Superior temporal gyrus (tissue), 1 donor: ENCODE measurements at regions not wholly inside any gene's neighbourhood (a gene's known extent, or its start where the extent isn't known, plus 50 kb on each side); places are given as distances from the start of the nearest gene placed in this dataset.
"Not testable (repeated sequence)": the region's sequence is repeated elsewhere in the genome, so short reads cannot be mapped to it uniquely, and the experiment has no call there.

Source experiments
- DNase-seq: peaks from one replicate; pipeline ENCODE4 v3.0.0-alpha.2; 2016; ENCODE audit errors: extremely low spot score

- DNase-seq = not testable (repeated sequence)
Measured at GRCh38 chr16:29219562-29219961, 186.9 kb downstream of the NPIPB11 start.

DNA sequence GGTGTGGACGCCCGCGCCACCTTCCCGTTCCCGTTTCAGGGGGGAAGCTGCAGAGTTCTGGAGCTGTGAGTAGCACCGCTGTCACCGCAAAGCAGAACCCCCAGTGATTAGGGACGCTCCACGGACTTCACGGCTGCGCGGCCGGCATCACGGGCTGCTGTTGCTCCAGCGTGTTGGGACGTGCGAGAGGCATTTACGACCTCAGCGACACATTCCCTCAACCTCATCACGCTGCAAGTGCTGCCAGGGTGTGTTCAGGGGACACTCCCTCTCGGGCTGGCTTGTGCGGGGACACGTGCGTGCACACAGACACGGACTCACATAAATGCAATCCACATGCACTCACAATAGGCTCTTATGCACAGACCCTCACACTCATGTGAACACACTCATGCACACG, 187.9 kb downstream of the NPIPB11 start:
- DNase-seq = not testable (repeated sequence)

DNA sequence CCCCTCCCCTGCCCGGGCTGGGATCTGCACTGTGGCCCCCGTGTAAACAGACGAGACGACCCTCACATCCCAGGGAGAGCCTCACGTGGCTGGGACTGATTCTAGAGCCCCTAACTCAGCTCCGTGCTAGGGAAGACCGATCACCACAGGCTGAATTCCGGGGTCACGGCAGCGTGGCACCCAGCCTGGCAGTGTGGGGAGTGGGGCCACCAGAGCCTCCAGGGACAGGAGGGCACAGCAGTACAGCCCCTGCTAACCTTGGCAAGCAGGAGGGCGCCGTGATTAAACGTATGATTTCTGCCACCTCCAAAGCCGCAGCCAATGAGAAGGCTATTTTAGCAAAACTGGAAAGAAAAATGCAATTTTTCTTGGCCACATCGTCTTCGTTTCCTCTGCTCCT, 188.3 kb downstream of the NPIPB11 start:
- not testable (repeated sequence) for DNase-seq

DNA sequence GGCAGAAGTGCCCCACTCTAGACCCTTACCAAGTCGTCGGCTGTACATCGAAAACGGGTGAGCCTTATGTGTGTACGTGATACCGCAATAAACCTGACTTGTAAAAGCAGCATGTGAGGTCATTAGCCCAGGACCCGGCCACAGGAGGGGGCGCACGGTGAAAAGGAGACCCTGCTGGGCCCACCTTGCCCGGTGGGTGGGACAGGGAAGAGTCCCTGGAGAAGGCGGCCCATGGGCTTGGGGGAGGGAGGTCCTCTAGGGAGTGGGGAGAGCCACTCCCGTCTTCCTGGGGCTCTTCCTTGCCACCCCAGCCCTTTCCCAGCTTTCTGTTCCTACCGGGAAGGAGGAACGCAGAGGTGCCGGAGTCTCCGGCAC, 188.8 kb downstream of the NPIPB11 start:
- not testable (repeated sequence) for DNase-seq

DNA sequence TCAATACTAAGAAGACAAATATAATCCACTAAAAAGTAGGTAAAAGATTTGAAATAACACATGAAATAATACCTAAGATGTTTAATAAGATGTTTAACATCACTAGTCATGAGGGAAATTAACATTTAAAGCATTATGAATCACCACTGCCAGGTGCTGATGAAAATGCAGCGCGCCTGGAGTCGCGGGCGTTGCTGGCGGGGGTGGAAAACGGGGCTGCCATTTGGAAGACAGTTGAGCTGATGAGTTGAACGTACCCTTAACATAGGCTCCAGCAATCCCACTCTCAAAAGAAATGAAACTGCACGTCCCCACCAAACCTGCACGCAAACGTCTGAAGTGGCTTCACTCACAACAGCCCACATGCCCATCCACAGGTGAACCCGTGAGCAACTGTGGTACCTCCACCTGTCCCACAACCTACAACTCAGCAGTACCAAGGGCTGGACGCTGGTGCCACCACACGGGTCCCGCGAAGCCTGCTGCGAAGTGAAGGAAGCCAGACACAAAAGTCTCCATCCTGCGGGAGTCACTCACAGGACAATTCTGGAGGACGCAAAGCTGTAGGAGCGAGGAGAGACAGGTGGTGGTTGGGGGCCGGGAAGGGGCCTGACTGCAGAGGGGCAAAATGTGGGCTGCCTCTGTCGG, 189.3 kb downstream of the NPIPB11 start:
- not testable (repeated sequence) for DNase-seq

DNA sequence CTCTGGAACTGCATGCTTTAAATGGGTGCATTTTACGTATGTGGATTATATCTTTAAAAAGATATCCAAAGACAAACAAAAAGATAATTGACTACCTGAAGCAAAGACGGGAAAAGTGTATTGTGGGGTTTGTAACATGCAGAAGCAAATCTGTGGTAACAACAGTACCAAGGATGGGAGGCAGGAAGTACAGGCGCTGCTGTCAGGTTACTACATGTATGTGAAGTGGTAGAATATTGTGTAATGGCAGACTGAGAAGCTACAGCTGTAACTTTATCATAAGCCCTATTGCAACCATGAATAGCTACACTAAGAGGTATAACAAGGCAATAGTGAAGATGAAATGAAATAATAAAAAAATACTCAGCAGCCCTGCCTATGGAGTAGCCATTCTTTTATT, 192.7 kb downstream of the NPIPB11 start:
- not testable (repeated sequence) for DNase-seq

DNA sequence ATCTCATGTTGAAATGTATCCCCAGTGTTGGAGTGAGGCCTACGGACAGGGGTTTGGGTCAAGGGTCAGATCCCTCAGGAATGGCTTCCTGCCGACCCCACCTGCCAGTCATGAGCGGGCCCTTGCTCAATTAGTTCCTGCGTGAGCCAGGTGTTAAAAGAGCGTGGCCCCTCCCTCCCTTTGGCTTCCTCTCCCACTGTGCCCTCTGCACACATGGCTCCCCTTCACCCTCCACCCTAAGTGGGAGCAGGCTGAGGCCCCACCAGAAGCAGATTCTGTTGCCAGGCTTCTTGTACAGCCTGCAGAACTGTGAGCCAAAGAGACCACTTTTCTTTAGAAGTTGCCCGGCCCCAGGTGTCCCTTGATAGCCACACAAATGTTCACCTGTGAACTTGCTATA, 193.3 kb downstream of the NPIPB11 start:
- not testable (repeated sequence) for DNase-seq

- DNase-seq = not testable (repeated sequence)
Measured at GRCh38 chr16:29212084-29213027, 194.2 kb downstream of the NPIPB11 start.

- DNase-seq = not testable (repeated sequence)
Measured at GRCh38 chr16:29211456-29211855, 195.1 kb downstream of the NPIPB11 start.

DNA sequence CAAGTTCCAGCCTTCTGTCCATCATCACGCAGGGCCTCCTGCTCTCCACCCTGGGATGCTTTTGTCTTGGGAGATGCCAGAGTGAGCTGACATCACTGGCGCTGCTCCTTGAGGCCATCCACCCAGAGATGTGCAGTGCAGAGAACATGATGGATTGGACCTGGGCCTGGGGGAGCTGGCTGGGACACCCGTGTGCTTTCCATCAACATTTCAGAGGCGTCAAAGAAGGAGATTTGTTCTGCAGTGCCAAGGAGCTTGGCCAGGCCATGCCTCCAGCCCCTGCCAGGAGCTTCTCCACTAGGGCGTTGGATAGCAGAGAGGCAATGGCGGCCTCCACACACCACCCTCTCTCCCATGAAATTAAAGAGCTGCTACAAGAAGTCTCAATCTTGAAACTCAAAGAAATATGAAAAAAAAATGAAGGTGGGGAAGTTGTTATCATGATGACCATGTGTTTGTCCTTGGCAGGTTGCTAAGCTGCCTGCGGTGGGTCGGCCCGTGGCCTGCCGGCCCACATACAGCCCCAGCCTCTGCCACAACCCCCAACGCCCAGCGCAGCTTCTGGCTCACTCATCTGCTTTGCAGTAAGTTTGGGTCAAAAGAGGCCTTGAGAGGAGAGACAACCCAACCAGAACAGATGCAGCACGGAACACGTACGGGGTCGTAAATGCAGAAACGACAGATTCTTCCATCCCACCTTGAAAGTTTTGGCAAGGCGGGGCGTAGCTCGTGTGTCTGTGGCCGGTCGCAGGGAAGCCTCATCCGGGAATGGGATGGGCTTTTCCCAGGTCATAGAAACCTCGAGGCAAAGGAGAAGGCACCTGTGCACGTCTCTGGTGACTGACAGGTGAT, 196.0 kb downstream of the NPIPB11 start:
- DNase-seq = not testable (repeated sequence)

- DNase-seq = not testable (repeated sequence)
Measured at GRCh38 chr16:29206120-29206519, 200.4 kb downstream of the NPIPB11 start.

DNA sequence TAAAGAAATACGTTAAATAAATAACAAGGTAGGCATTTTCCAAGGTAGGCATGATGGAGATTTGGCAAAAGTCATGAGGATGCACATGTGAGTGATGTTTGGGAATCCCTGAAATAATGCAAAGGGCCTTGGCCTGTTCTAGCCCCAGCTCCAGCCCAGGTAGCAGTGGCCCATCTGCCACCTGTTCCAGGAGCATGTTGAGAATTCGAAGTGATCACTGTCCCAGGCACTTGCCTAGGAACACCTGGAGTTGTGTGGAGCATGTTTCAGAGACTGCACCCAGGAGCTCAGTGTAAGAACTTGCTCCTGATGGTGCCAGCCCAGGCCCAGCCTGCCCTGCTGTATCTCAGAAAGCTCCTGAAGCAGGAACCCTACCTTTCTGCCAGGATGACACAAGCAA, 201.4 kb downstream of the NPIPB11 start:
- not testable (repeated sequence) for DNase-seq

- no peak for DNase-seq
Measured at GRCh38 chr16:29204806-29205135, 201.7 kb downstream of the NPIPB11 start.

DNA sequence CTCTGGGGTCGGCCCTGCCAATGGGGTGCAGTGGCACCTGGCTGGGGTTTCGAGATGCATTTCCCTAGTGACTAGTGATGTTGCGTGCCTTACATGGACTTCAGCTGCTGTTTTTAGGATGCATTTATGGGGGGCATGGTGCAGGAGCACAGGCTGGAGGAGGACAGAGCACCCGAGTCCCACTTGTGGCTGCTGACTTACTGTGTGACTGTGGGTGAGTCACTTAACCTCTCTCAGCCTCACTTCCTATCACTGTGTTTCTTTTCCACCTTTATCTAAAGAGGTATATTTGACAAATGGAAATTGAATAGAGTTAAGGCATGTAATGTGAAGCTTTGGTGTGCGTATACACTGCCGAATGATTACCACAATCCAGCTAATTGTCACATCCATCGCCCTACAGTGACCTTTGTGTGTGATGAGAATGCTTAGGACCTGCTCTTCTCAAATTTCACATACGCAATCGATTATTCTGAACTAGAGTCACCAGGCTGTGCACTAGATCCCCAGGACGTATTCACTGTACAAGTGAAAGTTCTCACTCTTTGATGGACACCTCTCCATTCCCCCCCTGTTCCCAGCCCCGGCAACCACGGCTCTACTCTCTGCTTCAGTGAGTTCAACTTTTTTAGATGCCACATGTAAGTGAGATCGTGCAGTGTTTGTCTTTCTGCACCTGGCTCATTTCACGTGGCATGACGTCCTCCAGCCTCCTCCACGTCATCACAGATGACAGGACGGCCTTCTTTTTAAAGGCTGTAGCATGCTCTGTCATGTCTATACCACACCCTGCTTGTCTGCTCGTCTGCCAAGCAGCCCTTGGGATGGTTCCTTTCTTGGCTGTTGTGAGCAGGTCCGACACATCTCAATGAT, 202.3 kb downstream of the NPIPB11 start:
- not testable (repeated sequence) for DNase-seq

- DNase-seq = not testable (repeated sequence)
Measured at GRCh38 chr16:29203046-29203932, 203.2 kb downstream of the NPIPB11 start.

DNA sequence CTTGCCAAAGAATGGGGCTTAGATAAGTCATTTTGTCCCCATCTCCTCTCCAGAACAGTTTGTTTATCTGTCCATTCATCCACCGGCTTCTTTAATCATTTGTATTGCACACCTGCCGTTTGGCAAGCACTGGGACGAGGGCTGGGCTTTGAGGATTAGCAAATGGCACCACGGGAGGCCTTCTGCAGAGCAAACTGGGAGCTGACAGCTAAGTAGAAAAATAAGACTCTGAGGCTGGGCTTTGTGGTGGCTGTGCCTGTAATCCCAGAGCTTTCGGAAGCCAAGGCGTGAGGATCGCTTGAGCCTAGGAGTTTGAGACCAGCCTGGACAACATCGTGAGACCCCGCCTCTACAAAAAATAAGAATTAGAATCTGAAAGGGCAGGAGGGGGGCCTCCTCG, 203.9 kb downstream of the NPIPB11 start:
- DNase-seq = not testable (repeated sequence)

GRCh38 chr16:29202025-29202632, 204.4 kb downstream of the NPIPB11 start:
- DNase-seq = not testable (repeated sequence)

DNA sequence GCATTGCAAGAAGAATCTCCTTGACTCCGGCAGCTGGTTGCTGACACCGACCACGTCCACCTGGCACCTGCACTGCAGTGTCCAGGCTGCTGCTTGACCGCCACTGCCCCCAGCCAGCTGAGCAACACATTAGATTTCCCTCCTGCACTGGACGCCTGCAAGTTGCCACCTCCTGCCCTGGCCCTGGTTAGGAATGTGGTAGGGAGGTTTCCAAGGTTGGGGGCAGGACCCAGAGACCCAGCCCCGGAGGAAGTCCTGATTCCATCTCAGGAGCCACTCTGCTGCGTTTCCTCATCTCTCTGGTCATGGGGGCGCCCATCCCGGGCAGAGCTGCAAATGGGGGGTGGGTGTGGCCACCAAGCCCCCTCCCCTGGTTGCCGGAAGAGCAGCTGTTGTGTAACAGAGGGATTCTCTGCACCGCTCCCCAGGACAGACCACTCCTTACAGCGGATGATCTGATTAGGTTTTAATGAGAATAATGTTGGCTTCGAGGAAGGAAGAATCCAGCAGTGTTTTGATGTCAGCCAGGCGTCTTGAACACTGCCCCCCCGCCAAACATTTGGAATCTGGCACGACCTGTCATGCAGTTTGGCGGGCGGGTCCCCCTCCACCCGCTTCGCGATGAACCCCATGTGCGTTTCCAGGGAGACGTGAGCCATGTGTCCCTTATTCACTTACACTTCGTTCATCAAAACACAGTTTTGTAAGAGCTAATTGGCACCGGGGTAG, 205.1 kb downstream of the NPIPB11 start:
- peak; percentile 67 for DNase-seq

DNA sequence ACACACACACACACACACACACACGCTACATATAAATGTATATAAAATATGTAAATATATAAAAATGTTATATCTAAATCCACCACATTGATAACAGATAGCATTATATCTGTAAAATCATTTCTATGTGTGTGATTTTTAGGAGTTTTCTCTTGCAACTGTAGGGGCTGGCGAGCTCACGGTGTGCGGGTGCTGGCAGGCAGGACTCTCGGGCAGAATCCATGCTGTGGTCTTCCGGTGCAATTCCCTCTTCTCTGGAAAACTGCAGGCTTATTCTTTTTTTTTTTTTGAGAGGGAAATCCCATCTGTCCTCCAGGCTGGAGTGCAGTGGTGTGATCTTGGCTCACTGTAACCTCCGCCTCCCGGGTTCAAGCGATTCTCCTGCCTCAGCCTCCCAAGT, 205.8 kb downstream of the NPIPB11 start:
- not testable (repeated sequence) for DNase-seq
